Adrenal gland (tissue), 5 donors: ENCODE measurements at regions not wholly inside any gene's neighbourhood (a gene's known extent, or its start where the extent isn't known, plus 50 kb on each side); places are given as distances from the start of the nearest gene placed in this dataset.

ENCODE experiments used
- POLR2A ChIP-seq, 2 donors: fragments of 450-650 bp; IDR thresholded peaks; one replicate each; pipeline ENCODE4 v1.6.1; 2017; ENCODE audit warnings: antibody characterized with exemption in 2 of 2, mild to moderate bottlenecking in 2 of 2, moderate library complexity in 1 of 2
- TF ChIP-seq, protein P1 (sequence below), 6 experiments: fragments of 450-650 bp in 4 of 6; fragments of 200-600 bp in 2 of 6; sonication (generic) in 1 of 6; IDR thresholded peaks; 1 replicate in 5 of 6; 2 replicates in 1 of 6; pipeline versions ENCODE4 v1.5.1 to v1.8.0; 2016 to 2021; ENCODE audit warnings: antibody characterized with exemption in 6 of 6, mild to moderate bottlenecking in 2 of 6, moderate library complexity in 1 of 6
- donor health status: DM: no; HTN: no; CAD: no.

GRCh38 chr10:131003455-131003854 lies 308.1 kb downstream of the TCERG1L start:
- TF ChIP-seq, protein P1, sequence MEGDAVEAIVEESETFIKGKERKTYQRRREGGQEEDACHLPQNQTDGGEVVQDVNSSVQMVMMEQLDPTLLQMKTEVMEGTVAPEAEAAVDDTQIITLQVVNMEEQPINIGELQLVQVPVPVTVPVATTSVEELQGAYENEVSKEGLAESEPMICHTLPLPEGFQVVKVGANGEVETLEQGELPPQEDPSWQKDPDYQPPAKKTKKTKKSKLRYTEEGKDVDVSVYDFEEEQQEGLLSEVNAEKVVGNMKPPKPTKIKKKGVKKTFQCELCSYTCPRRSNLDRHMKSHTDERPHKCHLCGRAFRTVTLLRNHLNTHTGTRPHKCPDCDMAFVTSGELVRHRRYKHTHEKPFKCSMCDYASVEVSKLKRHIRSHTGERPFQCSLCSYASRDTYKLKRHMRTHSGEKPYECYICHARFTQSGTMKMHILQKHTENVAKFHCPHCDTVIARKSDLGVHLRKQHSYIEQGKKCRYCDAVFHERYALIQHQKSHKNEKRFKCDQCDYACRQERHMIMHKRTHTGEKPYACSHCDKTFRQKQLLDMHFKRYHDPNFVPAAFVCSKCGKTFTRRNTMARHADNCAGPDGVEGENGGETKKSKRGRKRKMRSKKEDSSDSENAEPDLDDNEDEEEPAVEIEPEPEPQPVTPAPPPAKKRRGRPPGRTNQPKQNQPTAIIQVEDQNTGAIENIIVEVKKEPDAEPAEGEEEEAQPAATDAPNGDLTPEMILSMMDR (IDR thresholded peaks at IDR 0.05), result no peak
- no peak for TF ChIP-seq POLR2A (IDR thresholded peaks at IDR 0.05)
